GM18517 (cell line): ENCODE measurements at regions not wholly inside any gene's neighbourhood (a gene's known extent, or its start where the extent isn't known, plus 50 kb on each side); places are given as distances from the start of the nearest gene placed in this dataset.

Source experiments
- ATAC-seq: cut with Tn5 transposase; IDR thresholded peaks from one replicate; pipeline ENCODE4 v1.9.1; 2021; ENCODE audit warnings: mild to moderate bottlenecking, moderate library complexity; ENCODE audit not compliant: unreplicated experiment

- no peak for ATAC-seq
These were observed 326.9 kb downstream of the PDHA2 start for GRCh38 chr4:96166806-96167205.

DNA sequence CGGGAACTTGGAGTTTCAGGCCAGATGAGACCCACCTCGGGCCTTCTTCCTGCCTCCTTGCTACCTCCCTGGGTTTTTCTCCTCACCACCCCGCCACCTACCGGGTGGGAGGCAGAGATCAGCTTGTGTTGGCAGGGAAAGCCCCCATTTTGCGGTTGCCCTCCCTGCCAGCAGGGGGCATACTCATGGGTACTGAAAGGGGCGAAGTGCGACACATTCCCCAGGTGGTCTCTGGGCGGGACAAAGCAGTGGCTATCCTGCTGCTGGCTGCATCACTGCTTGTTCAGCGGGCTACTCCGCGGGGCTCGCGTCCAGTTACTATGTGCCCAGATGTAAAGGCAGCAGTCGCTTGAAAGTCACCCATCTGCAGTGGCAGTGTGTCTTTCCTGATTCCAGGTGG is 330.3 kb downstream of the PDHA2 start:
- ATAC-seq, result no peak

DNA sequence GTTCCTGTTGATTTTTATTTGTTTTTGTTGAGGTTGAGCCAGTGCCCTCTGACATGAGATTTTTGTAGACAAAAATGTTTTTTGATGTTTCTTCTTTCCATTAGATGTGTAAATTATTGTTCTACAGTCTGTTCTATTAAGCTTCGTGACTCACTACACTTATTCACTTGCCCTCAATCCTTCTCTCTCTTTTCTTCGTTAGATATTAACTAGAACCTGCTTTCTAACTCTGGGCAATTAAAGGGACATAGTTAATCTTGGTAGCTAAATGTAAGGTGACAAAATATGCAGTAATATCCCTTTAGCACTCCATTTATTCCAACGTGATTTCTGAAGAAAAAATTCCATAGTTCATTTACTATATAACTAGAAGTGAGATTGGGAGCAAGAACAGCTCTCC is 333.9 kb downstream of the PDHA2 start:
- no peak for ATAC-seq

DNA sequence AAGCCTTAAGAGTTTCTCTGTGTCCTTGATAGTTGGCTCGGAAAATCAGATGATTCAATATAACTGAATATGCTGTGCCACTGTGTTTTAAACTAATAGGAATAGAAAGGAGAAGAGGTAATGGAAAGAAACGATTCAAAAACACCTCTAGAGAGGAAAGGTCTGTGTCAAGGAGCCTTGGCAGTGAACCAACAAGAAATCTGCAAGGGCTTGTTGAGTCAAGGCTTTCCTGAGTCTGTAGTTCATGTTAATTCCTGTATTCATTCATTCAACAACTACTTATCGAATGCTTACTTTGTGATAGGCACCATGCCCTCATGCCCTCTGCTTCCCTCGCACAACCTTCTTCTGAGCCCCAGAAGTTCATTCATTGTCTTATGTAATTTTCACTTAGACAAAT is 336.0 kb downstream of the PDHA2 start:
- no peak for ATAC-seq

- ATAC-seq, result no peak
These were observed 343.7 kb downstream of the PDHA2 start for GRCh38 chr4:96183611-96184010.

GRCh38 chr4:96186593-96186992 is 346.7 kb downstream of the PDHA2 start:
- ATAC-seq, result no peak

GRCh38 chr4:96189761-96190160 is 349.9 kb downstream of the PDHA2 start:
- ATAC-seq, result no peak

DNA sequence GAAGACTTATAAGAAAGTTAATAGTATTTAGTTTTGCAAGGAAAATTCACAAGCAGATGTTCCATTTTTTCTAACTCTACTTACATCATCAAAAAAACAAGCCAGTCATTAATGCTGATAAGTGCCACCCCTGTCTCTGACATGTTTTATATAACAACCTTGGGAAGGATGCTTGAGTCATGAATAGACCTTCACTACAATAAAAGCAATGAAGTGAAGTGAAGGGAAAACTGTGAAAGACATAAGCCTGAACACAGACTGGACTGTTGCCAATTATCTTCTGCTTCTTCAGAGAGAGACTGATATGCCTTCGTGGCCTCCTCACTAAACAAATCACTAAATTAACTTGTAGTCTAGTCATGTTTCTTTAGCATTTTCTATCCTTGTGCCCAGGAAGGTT is 353.2 kb downstream of the PDHA2 start:
- no peak for ATAC-seq

DNA sequence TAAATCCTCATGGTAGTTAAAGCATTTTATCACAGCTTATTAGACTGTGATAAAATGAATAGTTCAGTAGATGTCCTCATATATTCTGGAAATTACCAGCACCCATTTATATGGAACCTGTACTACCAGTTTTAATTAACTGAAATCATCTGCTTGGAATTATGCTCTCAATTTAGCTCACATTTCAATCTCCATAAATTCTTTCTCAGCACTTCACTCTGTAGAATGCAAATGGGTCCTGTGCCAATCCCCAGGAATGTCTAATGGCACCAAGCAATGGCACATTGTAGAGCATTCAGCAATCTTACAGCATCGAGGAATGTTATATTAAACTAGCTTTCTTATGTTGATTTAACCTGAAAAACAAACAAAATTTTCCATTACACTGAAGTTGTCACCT is 355.1 kb downstream of the PDHA2 start:
- ATAC-seq, result no peak

DNA sequence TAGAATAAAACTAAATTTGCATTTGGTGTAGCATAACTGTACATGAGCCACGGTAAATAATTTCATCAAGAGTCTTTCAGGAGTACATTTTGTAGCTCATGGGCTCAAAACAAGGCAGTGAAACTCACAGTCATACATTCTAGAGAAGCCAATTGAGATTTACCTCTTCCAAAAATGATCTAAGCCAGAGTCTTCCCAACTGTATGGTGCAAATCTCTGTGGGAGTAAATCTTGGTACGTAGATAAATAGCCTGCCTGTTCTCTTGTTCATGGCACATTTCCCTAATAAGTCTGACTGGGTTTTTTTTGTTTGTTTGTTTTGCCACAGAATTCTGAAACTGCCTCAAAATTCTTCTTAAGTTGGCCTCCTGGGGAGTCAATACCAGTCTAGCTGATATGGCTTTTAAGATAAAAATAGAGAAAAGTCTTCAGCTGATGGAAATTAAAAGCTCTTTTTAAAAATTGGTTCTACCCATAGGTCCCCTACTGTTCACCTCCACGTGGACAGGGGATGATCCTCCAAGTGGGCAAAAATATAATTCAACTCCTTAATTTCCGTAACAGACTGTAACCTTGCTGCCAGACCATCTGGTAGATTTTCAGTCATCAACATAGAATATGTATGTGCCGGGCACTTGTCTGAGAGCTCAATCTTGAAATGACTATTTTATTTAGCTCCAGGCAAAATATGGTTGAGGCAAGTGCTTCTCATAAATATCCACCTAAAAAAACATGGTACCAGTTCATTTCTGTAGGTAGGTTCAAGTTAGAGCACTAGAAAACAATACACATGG is 365.4 kb downstream of the PDHA2 start:
- no peak for ATAC-seq

DNA sequence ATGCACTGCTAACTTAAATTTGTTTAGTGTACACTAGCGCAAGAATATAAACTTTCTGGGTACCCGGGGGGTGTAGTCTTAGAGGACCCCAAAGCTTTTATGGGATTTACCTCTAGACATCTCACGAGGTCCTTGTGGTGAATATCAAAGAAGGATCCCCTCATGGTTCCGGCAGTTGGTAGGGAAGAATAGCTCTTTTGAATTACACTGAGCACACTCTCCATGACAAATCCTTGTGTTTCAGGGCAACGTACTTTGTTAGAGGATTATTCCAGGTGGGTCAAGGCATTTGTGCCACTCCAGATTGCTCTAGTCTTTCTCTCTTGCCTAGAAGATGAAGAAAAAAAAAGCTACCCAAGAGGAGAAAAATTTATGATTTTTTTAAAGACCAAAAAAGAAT is 387.6 kb downstream of the PDHA2 start:
- ATAC-seq, result no peak

GRCh38 chr4:96228463-96228862 is 388.6 kb downstream of the PDHA2 start:
- ATAC-seq, result no peak

DNA sequence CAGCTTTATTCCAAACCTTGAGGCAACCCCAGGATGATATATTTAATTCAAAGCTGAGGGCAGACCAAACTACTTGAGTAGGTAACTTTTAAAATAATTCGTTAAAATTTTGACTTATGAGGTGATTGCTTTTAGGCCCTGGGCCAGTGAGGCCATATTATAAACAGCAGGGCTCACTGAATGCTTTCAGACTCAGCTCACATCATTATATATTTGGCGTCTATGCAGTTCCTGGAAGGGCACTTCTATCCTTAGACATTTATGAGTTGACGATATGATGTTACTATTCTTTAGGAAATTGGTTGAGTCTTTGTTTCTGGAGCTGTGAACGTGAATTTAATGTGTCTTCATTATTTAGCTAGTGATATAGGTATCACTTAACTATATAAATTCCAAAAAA is 400.1 kb downstream of the PDHA2 start:
- ATAC-seq, result no peak

- ATAC-seq, result no peak
These were observed 401.9 kb downstream of the PDHA2 start for GRCh38 chr4:96241819-96242218.

DNA sequence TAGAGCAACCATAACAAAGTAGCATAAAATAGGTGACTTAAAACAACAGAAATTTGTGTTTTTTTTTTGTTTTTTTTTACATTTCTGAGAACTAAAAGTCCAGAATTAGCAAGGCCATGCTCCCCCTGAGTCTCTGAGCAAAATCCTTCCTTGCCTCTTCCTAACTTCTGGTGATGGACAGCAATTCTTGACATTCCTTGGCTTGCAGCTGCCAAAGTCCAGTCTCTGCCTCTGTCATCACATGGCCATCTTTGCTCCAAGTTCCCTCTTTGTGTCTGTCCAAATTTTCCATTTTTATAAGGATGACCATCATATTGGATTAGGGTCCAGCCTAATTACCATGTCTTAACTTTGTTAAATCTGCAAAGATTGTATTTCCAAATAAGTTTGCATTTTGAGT is 407.2 kb downstream of the PDHA2 start:
- ATAC-seq, result no peak

DNA sequence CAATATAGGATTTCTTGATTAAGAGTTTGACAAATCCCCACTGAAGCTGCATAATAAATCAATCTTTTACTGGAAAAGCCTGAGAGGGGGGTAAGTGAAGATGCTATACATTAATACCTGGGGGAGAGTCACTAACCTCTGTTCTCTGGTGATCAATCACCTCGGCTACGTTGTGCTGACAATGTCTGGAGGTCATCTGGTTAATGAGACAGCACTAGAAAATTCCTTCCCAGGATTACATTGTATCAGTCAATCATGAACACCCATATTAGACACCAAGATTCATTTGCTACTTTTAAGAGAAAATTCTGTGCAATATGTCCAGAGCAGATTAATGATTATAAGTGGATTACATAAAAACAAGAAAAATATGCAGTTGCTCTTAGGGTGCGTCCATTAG is 408.3 kb downstream of the PDHA2 start:
- no peak for ATAC-seq

GRCh38 chr4:96260064-96260682 is 420.3 kb downstream of the PDHA2 start:
- ATAC-seq, result no peak

- ATAC-seq, result no peak
These were observed 422.2 kb downstream of the PDHA2 start for GRCh38 chr4:96262057-96262456.

GRCh38 chr4:96263291-96263690 is 423.4 kb downstream of the PDHA2 start:
- ATAC-seq, result no peak

DNA sequence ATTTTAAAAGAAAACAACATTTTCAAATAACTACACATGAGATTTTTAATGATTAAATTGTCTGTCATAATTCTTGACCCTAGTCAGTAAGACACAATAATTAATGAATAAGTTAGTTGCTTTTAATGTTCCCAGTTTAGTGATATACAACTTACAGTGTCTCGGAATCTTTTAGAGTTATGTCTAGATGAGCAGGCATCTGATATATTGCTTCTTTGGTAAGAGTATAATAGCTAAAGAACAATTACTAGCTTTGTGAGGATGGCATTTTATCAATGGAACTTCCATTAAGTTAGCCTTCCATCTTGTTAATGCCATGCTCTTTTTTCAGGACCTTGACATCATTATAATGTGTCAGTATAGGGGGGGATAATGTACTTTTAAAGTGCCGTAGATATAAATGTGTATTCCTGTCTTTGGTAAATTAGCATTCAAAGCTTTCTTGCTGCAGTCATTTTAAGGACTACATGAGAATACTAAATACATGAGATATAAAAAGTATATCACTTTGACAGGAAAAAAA is 425.1 kb downstream of the PDHA2 start:
- no peak for ATAC-seq

DNA sequence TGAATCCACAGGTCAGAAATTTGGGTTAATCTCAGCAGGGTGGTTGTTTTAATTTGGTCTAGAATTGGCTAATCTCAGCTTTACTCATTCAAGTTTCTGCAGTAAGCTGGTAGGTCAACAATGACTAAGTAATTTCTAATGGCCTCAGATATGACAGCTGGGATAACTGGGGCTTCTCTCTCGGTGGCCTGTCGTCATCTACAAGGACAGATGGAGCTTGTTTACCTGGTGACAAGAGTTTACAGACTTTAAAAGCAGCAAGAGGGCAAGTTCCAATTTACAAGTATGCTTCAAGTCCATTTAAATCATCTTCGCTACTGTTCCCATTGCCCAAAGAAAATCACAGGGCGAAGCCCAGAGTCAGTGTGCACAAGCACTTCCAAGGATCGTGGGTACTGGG is 453.9 kb downstream of the PDHA2 start:
- no peak for ATAC-seq

DNA sequence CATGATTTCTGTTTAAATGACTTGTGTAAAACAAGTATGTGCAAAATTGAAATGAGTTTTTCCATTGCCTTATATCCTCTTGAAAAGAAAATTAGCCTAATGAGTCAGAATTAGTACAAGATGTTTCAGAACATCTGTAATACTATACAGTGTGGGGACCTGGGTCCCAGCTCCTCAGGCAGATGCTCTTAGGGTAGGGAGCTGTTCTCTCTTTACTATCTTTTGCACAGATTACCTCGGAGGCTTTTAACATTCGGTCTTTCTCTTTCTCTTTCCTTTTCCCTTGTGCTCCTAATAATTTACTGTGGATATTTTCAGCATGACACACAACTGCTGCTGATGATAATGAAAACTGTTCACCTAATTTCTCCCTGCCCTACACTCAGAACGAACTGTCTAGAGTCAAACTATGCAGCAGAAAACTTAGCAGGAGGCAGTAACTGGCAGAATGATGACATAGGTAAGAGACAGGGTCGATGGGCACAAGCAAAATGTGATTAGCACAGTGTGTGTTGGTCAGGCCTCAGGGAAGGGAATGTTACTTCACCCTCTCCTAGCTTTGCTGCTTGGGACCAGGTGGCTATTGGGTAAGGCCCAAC is 455.3 kb downstream of the PDHA2 start:
- ATAC-seq, result no peak
